ENCODE measurements at regions not wholly inside any gene's neighbourhood (a gene's known extent, or its start where the extent isn't known, plus 50 kb on each side); places are given as distances from the start of the nearest gene placed in this dataset.
"Not testable (repeated sequence)": the region's sequence is repeated elsewhere in the genome, so short reads cannot be mapped to it uniquely, and the experiment has no call there.

DNA sequence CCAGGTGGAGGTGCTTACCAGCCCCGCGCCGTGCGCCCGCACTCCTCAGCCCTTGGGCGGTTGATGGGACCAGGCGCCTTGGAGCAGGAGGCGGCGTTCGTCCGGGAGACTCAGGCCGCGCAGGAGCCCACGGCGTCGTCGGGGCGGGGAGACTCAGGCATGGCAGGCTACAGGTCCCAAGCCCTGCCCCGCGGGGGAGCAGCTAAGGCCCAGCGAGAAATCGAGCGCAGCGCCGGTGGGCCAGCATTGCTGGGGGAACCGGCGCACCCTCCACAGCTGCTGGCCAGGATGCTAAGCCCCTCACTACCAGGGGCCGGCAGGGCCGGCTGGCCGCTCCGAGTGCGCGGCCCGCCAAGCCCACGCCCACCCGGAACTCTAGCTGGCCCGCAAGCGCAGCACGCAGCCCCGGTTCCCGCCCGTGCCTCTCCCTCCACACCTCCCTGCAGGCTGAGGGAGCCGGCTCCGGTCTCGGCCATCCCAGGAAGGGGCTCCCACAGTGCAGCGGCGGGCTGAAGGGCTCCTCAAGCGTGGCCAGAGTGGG, 1087.5 kb downstream of the GALC start:
- H3K4me3 ChIP-seq (ENCODE audit: low read length); H2AFZ ChIP-seq (ENCODE audit: low read depth, low read length); H3K9me3 ChIP-seq (ENCODE audit: low read length); H4K20me1 ChIP-seq (ENCODE audit: insufficient read depth); H3K36me3 ChIP-seq (ENCODE audit: insufficient read depth, low read length); H3K27me3 ChIP-seq (ENCODE audit: insufficient read depth, low read depth, low read length); H3K4me2 ChIP-seq (ENCODE audit: low read length); H3K9me2 ChIP-seq (ENCODE audit: insufficient read depth, low read length); H3K27ac ChIP-seq (ENCODE audit: low read length); H3K9ac ChIP-seq (ENCODE audit: low read length); H3K79me2 ChIP-seq (replicated peaks; ENCODE audit: insufficient read depth, low read length); H3F3A ChIP-seq (ENCODE audit: insufficient read depth, low read length, poor library complexity, severe bottlenecking): not testable (repeated sequence)

DNA sequence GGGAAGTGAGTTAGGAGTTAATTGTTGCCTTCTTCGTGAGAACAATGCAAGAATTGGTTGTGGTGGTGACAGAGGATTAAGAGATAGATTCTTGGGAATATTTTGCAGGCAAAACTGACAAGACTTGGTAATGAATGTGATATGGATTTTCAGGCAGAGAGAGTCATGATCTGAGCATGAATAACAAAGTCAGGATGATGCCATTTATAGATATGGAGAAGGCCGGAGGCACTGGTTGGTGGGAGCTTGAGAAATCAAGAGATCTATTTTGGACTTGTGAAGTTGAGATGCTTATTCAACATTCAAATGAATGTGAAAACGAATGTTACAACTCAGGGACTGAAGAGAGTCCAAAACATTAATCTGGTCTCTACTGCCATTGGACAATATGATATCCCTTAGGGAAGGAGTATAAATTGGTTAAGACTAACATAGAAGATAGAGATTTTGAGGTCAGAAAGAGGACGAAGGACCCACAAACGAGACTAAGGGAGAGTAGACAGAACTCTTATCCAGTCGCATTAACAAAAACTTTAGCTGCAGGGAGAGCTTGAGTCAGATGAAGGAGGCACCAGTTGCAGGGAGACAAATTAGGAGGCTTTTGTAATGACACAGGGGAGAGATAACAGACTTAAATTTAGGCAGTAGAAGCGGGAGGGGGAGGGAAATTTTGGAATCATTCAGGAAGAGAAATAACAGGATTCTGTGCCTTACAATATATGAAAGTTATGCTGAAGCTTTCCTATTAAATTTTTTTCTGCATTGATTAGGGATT, 1090.6 kb downstream of the GALC start:
- Histone ChIP-seq H3K4me3 (ENCODE audit: low read length) (no peak overlapping the region), H3K79me2 (replicated peaks; ENCODE audit: insufficient read depth, low read length) (no peaks in the 10 kb centered on the region), H3K27me3 (ENCODE audit: insufficient read depth, low read depth, low read length) (no peaks in the 10 kb centered on the region), H4K20me1 (ENCODE audit: insufficient read depth) (no peaks in the 10 kb centered on the region), H3K4me2 (ENCODE audit: low read length) (no peak overlapping the region), H3K9ac (ENCODE audit: low read length) (no peak overlapping the region), H3K36me3 (ENCODE audit: insufficient read depth, low read length) (no peaks in the 10 kb centered on the region), H3K9me2 (ENCODE audit: insufficient read depth, low read length) (no peaks in the 10 kb centered on the region), H2AFZ (ENCODE audit: low read depth, low read length) (no peak overlapping the region), H3K27ac (ENCODE audit: low read length) (no peak overlapping the region), H3K9me3 (ENCODE audit: low read length) (no peaks in the 10 kb centered on the region), H3F3A (ENCODE audit: insufficient read depth, low read length, poor library complexity, severe bottlenecking) (no peaks in the 10 kb centered on the region)
- no peak for TF ChIP-seq EP300 (conservative IDR thresholded peaks at IDR 0.05; ENCODE audit: poor library complexity, severe bottlenecking)
- TF ChIP-seq MXI1 (conservative IDR thresholded peaks at IDR 0.05; ENCODE audit: poor library complexity, severe bottlenecking), result no peak
- no peak for TF ChIP-seq SMC3 (conservative IDR thresholded peaks at IDR 0.05; ENCODE audit: poor library complexity)
- no peak for TF ChIP-seq EZH2 (IDR thresholded peaks at IDR 0.05; ENCODE audit: borderline replicate concordance, insufficient read depth, low read length, poor library complexity, severe bottlenecking)

DNA sequence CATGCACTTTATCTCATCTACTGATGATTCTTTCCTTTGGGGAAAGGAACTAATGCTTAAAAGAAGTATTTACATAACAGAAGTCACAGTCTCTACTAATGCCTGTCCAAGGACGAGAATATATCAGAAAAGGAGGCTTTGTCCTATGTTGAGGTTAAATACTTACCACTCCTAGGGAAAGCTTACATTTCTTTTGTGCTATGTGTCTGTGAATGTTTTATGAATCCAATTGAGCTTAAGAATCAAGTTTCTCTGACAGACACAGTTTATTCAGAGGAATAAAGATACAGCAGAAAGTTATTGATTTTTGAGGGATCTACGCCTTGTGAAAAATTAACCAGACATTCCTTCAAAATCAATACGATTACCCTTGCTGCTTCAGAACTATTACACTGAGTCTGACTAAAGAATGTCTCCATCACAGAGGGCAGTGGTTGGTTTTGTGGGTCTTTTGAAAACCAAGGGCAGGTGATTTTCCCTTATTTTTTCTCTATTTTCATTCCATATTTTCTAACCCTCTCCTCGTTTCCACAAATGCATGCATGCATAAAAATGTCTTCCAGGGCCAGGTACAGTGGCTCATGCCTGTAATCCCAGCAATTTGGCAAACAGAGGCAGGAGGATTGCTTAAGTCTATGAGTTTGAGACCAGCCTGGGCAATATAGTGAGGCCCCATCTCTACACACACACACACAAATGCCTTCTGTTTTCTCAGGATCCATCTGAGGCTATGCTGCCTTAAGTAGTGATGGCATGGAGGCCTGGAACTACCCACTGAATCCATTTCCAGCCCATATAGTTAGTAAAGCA, 1095.1 kb downstream of the GALC start:
- no peaks in the 10 kb centered on the region for H3K9me2 ChIP-seq (ENCODE audit: insufficient read depth, low read length)
- H3K9ac ChIP-seq (ENCODE audit: low read length), result no peak overlapping the region
- H2AFZ ChIP-seq (ENCODE audit: low read depth, low read length), result no peak overlapping the region
- no peaks in the 10 kb centered on the region for H3K79me2 ChIP-seq (replicated peaks; ENCODE audit: insufficient read depth, low read length)
- H3K27ac ChIP-seq (ENCODE audit: low read length), result no peak overlapping the region
- no peaks in the 10 kb centered on the region for H4K20me1 ChIP-seq (ENCODE audit: insufficient read depth)
- TF ChIP-seq EZH2 (IDR thresholded peaks at IDR 0.05; ENCODE audit: borderline replicate concordance, insufficient read depth, low read length, poor library complexity, severe bottlenecking), result no peak
- TF ChIP-seq SMC3 (conservative IDR thresholded peaks at IDR 0.05; ENCODE audit: poor library complexity), result no peak
- TF ChIP-seq, protein P1, sequence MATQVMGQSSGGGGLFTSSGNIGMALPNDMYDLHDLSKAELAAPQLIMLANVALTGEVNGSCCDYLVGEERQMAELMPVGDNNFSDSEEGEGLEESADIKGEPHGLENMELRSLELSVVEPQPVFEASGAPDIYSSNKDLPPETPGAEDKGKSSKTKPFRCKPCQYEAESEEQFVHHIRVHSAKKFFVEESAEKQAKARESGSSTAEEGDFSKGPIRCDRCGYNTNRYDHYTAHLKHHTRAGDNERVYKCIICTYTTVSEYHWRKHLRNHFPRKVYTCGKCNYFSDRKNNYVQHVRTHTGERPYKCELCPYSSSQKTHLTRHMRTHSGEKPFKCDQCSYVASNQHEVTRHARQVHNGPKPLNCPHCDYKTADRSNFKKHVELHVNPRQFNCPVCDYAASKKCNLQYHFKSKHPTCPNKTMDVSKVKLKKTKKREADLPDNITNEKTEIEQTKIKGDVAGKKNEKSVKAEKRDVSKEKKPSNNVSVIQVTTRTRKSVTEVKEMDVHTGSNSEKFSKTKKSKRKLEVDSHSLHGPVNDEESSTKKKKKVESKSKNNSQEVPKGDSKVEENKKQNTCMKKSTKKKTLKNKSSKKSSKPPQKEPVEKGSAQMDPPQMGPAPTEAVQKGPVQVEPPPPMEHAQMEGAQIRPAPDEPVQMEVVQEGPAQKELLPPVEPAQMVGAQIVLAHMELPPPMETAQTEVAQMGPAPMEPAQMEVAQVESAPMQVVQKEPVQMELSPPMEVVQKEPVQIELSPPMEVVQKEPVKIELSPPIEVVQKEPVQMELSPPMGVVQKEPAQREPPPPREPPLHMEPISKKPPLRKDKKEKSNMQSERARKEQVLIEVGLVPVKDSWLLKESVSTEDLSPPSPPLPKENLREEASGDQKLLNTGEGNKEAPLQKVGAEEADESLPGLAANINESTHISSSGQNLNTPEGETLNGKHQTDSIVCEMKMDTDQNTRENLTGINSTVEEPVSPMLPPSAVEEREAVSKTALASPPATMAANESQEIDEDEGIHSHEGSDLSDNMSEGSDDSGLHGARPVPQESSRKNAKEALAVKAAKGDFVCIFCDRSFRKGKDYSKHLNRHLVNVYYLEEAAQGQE (IDR thresholded peaks at IDR 0.05; ENCODE audit: borderline replicate concordance), result no peak
- TF ChIP-seq POLR2AphosphoS5 (IDR thresholded peaks at IDR 0.05), result no peak
- no peak for TF ChIP-seq EP300 (conservative IDR thresholded peaks at IDR 0.05; ENCODE audit: poor library complexity, severe bottlenecking)
- no peak for TF ChIP-seq RAD21 (conservative IDR thresholded peaks at IDR 0.05)
- TF ChIP-seq MXI1 (conservative IDR thresholded peaks at IDR 0.05; ENCODE audit: poor library complexity, severe bottlenecking), result no peak
- TF ChIP-seq, protein P2, sequence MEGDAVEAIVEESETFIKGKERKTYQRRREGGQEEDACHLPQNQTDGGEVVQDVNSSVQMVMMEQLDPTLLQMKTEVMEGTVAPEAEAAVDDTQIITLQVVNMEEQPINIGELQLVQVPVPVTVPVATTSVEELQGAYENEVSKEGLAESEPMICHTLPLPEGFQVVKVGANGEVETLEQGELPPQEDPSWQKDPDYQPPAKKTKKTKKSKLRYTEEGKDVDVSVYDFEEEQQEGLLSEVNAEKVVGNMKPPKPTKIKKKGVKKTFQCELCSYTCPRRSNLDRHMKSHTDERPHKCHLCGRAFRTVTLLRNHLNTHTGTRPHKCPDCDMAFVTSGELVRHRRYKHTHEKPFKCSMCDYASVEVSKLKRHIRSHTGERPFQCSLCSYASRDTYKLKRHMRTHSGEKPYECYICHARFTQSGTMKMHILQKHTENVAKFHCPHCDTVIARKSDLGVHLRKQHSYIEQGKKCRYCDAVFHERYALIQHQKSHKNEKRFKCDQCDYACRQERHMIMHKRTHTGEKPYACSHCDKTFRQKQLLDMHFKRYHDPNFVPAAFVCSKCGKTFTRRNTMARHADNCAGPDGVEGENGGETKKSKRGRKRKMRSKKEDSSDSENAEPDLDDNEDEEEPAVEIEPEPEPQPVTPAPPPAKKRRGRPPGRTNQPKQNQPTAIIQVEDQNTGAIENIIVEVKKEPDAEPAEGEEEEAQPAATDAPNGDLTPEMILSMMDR (IDR thresholded peaks at IDR 0.05; ENCODE audit: poor library complexity, severe bottlenecking), result no peak
- H3K4me3 ChIP-seq (ENCODE audit: low read length), result no peak overlapping the region
- H3F3A ChIP-seq (ENCODE audit: insufficient read depth, low read length, poor library complexity, severe bottlenecking), result no peaks in the 10 kb centered on the region
- H3K27me3 ChIP-seq (ENCODE audit: insufficient read depth, low read depth, low read length), result no peaks in the 10 kb centered on the region
- no peaks in the 10 kb centered on the region for H3K36me3 ChIP-seq (ENCODE audit: insufficient read depth, low read length)
- no peak overlapping the region for H3K4me2 ChIP-seq (ENCODE audit: low read length)
- no peaks in the 10 kb centered on the region for H3K9me3 ChIP-seq (ENCODE audit: low read length)
